GM19397 (cell line): ENCODE measurements at regions not wholly inside any gene's neighbourhood (a gene's known extent, or its start where the extent isn't known, plus 50 kb on each side); places are given as distances from the start of the nearest gene placed in this dataset.
"Not testable (repeated sequence)": the region's sequence is repeated elsewhere in the genome, so short reads cannot be mapped to it uniquely, and the experiment has no call there.

Source experiments
- ATAC-seq: cut with Tn5 transposase; IDR thresholded peaks from one replicate; pipeline ENCODE4 v1.9.1; 2021; ENCODE audit warnings: mild to moderate bottlenecking, moderate library complexity; ENCODE audit not compliant: unreplicated experiment

DNA sequence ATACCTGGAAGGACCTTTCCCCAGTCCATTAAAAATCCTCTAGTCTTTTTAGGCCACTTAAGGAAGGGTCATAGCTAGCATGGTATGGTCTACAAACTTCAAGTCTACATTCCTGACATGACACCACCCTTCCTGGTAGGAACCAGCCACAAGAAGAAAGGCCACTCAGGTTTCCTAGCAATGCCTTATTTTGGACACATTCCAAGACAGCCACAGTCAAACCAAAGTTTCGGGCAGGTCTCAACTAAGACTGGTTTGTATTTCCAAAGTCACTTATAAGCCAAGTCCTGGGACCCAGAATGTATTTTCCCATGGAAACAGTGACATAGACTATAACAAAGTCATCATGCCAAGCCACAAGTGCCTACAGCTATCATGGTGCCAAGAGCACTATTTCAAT is 50.6 kb upstream of the SLC44A3 start:
- no peak for ATAC-seq

DNA sequence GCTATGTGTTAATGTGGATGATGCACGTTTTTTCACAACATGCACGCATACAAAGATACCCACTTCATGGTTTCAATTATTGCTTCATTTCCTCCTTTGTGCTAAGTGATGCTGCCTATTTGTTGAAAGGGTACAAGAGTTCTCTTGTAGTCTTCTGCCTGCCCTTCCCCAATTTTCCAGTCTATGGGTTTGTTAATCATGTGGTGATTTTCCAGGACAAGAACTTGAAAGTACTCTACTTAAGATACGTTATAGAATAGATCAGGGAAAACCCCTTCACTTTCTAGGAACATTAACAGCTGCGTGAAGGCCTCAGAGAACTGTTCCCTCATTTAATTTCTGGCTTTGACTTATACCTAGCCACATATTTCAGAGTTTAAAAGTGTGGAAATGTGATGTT is 52.1 kb upstream of the SLC44A3 start:
- no peak for ATAC-seq

DNA sequence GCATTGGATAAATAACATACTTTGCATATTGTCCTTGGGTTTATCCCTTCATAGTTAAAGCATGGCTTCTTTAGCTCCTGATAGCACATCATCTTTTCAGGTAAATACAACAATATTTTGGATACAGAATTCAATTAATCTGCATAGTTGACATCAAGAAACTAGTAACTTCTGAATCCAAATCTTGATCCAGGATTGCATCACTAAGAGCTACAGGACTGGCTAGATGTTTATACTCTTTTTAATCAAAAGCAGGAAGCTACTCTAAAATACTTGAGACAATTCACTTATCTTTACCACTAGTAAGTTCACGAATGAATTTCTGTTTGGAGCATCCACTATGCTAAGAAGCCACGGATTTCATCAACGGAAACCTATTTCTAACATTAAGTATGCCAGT is 54.2 kb upstream of the SLC44A3 start:
- ATAC-seq, result no peak

DNA sequence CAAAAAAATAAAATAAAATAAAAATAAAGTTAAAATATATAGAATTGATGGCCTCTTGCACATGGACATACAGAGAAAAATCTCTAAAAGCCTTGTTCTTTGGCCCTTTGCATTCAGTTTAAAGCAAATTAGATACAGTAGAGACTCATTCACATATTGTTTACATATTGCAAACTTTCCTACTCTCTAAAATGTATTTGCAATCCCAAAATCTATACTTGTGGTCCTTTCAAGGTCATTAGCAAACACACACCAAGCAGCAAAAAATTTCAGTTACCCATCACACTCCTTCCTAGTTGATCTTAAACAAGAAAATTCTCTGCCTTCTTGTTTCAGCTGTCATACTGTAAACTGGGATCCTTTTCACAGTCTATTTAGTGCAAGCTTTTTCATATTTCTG is 61.0 kb upstream of the SLC44A3 start:
- ATAC-seq, result no peak

DNA sequence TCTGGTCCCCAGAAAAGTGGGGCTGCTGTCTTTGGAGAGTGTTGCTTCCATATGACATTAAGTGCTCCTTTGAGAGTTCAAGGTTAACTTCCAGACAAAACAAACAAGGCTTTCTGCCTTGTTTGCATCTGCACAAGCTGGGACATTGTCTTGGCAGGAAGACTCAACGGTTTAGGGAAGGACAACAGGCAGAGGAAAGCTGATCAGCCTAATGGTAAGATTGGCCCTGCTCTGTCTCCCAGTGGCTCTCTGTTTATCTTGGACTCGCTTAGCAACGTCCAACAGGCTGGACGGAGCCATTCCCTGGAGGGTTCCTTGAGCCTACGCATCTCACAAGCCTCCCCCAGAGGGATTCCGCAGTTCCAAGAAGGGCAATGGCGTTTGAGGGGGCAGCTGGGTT is 62.2 kb upstream of the SLC44A3 start:
- ATAC-seq, result no peak

DNA sequence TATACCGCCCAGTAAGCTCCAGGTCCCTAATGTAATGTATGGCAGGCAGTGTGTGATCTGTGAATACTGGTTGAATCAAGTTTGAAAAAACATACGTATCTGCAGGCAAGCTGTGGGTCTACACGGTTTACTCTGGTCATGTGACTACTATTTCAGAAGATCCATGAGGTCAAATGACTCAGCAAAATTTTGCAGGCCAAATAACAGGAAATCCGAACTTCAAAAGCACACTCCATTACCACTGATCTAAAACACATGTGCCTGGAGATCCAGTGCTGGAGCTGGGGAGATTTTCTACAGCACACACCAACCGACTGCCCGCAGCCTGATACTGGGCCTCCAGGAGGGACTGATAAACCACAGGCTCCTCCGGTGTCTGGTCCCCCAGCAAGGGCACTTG is 64.5 kb upstream of the SLC44A3 start:
- ATAC-seq, result no peak

DNA sequence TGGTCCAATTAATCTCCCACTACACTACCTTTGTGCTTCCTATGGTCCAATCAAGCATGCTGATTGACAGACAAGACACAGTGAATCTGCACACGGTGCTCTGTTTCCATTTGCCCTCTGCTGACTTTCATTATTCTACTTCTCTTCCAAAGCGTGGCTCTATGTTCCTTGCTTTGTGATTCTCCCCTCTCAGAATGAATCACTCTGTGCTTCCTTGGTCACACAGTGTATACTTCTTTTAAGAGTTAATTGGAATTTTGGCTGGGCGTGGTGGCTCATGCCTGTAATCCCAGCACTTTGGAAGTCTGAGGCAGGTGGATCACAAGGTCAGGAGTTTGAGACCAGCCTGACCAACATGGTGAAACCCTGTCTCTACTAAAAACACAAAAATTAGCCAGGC is 65.1 kb upstream of the SLC44A3 start:
- not testable (repeated sequence) for ATAC-seq

DNA sequence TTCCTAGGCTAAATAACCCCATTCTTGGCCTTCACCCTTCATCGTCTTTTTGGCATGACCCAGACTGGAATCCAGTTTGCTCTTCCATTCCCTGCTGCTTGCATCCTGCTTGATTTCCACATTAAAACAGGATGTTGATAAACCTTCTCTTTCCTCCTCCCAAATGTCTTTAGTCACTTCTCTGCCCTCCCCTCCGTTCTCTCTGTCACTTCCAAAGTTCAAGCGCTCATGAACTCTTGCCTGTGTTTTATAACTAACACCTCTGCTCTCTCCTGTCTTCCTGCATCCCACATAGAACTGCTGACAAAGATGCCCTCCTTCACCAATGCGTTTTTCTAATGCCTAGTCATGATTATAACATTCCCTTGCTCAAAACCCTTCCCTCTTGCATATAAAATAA is 65.6 kb upstream of the SLC44A3 start:
- no peak for ATAC-seq

DNA sequence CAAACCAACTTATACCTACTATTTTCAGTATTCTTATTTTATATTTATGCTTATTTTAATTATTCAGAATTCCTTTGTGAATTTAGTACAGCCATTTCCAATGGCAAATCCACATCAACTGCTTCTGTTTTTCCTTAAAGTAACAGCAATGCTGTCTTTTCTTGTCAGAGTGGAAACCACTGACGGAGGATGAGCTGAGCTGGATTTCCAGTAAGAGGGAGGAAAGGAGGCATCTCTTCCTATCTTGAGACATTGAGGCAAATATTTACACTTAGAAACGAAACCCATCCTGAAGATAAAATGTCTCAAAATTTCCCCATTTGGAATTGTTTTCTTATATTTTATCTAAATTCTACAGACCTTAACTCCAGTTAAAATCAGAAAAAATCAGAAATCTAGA is 66.1 kb upstream of the SLC44A3 start:
- no peak for ATAC-seq

DNA sequence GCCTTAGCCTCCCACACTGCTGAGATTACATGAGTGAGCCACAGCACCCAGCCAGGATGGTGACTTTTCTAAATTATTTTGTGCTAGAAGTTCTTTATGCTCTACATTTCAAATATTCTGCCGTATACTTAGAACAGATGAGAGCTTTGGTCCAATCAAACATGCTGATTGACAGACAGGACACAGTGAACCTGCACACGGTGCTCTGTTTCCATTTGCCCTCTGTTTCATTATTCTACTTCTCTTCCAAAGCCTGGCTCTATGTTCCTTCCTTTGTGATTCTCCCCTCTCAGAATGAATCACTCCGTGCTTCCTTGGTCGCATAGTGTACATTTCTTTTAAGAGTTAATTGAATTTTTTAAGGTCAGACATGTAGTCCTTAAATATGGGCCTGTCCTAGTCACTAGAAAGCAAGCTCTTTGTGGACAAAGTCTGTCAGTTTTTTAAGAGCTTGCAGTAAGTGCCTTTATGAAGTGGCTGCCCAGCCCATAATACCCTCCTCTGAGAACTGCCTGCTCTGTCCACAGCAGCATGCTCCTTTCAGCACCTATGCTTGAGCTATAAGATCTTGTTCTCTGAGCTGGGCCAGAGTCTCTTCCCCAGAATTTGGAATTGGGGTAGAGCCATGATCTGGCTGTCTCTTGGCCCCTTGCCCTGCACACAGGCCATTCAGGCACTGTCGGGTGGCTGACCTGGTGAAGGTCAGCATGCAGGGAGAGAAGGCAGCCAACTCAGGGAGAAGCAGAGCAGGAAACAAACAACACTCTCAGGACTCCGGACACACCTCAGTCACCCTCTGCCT is 66.8 kb upstream of the SLC44A3 start:
- no peak for ATAC-seq

DNA sequence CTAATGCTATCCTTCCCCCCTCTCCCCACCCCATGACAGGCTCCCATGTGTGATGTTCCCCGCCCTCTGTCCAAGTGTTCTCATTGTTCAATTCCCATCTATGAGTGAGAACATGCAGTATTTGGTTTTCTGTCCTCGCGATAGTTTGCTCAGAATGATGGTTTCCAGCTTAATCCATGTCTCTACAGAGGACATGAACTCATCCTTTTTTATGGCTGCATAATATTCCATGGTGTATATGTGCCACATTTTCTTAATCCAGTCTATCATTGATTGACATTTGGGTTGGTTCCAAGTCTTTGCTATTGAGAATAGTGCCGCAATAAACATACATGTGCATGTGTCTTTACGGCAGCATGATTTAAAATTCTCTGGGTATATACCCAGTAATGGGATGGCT is 68.7 kb upstream of the SLC44A3 start:
- ATAC-seq, result not testable (repeated sequence)

DNA sequence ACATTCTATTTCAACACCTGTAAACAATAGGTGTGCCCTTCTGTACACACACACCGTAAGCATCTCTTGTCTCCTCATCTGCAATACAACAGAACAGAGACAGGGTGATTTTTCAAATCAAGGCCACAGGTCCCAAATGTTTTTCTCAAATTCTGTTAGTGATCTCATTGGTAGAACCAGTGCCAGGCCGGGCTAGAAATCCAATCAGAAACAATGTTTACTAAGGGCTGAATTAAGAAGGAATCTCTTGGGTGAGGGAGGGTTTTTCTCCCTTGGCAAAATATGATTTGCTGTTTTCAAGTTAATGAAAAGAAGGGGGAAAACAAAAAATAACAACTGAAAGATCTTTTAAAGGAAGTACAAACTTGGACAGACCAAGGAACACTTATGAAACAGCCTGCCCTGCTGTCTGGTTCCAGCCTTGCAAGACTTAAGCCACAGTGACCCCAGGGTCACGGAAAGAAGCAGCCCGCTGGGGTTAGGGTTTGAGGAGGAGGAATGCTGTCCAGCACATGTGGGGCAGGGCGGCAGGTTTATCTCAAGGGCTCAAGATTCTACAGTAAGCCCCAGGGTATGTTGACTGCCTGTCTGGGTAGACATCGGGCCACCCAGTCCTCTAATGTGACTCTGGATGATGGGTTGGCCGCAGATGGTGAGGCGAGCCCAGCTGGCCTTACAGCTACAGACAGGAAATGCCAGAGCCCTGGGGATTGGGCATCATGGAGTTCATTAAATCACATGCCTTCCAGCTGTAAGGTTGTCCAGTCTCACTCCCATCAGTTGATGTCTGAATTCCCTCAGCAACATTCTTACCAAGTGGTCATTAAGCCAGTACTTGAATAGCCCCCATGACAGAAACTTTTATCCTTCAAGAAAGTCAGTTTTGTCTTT is 73.3 kb upstream of the SLC44A3 start:
- no peak for ATAC-seq

DNA sequence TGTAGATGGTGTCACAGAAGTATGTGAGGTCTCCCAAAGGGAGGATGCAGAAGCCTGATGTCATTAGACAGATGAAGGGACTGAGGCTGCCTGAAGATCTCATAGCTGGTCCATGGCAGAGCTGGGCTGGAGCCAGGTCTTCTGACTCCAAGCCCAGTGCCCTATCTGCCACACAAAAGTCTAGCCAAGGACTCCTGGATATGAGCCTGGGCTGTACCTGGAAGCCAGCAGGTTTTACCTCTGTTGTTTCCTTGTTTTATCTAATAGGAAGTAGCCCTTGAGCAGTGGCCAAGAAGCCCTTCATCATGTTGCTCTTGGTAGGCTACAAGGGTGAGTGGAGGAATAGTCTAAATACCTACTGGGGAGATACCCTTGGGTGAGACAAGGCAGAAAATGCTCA is 74.4 kb upstream of the SLC44A3 start:
- no peak for ATAC-seq

DNA sequence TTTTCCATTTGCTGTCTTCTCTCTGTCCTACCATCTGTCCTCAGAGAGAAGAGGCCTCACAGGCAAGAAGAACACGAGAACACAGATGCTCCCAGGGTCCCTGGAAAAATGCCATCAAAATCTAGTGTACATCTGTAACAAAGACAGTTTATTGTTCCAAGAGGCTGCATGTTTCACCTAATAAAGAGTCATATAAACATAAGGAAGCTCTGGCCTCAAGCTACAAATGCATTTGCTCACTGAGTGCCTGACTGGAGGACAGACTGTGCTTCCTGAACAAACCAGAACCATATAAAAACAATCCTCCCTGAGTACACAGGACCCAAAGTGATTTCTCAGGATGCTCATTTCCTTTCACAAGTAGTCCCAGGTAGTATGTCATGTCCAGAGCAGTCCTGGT is 76.3 kb upstream of the SLC44A3 start:
- no peak for ATAC-seq

DNA sequence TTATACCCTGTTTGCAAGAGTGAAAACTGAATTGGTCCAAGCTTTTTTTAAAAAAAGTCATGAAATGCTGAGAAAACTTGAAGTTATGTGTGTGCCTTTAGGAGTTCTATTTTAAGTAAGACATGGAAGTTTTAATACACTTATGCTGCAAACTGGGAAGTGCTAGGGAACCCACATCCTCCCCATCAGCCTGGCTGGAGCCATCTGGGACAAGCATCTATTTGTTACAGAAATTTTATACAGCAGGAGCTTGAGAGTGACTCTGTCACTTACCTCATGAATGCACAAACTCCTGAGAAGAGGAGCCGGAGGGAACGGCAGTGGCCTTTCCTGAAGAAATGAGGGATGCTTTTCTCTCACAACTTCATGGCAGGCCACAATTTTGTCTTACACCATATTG is 78.2 kb upstream of the SLC44A3 start:
- no peak for ATAC-seq

DNA sequence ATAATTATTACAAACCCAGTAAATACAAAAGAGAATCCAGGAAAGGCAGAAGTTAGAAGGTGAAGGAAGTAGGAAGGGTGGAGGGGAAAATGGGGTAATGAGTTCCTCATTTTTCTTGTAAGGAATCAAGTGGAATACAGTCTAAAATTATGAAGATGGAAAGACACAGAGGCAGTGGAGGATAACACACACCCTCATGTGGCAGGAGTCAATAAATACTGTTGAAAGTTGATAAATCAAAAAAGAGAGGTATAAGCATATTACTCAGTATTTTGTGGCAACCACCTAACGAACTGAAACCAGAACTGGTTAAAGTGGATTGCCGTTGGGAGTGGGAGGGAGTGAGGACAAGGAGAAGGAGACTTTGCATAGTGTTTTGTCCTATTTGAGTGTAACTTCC is 78.6 kb upstream of the SLC44A3 start:
- ATAC-seq, result no peak

DNA sequence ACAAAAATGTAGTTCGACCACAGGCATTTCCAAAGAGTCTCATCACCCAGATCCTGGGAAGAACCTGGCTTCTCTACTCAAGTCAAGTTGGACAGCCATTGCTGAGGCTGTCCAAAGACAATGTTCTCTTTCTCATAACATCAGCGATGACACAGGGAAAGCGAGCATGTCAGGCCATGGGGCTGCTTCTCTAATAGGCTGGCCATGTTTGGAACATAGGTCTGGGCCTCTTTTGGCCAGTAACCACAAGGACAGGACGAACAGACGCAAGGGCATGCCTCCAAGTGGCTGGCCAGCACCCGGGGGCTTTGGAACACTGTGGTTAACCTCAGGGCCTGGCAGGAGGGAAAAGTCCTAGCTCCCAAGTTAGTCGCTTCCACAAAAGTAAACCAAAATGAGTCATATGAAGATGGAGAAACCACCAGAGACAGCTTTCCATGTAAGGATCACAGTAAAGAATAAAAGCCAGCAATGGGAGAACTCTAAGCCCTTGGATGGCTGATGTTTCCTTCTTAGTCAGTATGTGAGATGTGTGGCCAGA is 80.6 kb upstream of the SLC44A3 start:
- ATAC-seq, result no peak

DNA sequence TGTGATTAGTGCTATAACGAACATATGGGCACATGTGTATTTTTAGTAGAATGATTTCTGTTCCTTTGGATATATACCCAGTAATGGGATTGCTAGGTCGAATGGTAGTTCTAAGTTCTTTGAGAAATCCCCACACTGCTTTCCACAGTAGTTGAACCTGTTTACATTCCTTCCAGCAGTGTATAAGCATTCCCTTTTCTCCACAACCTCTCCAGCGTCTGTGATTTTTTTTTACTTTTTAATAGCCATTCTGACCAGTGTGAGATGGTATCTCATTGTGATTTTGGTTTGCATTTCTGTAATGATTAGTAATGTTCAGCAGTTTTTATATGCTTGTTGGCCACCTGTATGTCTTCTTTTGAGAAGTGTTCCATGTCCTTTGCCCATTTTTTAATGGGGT is 81.8 kb upstream of the SLC44A3 start:
- no peak for ATAC-seq

DNA sequence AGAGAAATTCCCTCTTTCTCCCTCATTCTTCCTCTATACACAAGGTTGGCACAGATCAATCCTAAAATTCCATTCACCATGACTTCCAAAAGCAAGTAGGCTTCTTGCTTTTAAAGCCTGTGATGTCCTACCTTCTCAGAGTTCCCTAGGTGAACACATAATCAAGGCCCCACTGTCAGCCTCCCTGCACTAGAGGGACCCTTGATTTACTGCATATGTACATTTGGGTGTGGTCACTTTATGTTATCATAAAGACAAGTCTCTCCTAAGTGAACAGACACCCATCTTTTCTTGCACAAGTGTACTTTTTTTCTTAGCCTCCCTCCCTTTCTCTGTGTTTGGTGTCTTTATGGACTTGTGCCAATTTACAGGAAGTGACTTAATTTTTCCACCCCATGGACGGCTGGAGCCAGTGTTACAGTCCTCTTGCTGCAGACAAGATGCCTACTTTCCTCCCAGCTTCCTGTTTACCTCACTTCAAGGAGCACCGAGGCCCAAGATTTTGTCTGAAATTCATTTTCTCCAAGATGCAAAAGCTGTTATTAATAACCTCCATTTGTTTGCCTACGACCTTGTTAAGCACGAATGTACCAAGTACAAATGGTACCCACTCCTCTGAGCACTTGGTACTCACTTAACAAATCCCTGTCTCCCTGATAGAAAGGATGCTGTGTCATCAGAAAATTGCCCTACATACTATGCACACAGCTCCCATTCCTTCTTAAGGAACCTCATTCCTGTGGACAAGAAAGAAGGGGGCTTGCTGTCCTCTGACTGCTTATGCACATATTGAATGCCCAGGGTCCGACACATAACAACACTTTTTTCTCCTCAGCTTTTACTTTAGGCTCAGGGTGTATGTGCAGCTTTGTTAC is 82.8 kb upstream of the SLC44A3 start:
- ATAC-seq, result no peak

DNA sequence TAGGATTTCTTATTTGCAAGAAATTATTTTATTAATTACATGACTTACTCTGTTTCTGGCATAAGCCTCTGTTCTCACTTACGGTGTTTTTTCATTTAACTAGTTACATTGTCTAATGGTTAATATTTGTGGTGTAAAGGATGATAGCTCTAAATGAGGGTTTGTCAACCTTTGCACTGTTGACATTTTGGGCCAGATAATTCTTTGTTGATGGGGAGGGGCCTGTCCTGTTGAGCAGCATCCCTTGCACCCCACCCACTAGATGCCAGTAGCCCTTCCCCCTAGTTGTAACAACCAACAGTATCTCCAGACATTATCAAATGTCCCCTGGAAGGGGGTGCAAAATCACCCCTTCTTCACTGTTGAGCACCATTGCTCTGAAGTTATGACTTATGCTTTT is 83.6 kb upstream of the SLC44A3 start:
- ATAC-seq, result no peak

DNA sequence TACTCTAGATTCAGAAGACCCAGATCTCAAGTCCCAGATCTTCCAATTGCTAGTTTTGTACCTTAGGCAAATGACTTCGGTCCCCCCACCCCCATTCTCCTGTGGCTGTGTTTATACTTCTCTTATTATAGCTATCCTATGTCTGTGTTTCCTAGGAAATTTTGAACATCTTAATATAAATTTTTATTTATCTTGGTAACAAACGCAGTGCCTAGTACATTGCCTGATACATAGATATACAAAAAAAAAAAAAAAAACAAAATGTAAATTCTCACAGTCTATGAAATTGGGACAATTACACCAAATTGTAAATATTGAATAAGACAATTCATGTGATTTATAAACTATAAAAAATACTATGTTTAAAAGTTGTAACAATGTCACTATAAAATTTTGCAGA is 84.1 kb upstream of the SLC44A3 start:
- ATAC-seq, result no peak
